HPDE6-E6E7 (cell line): ENCODE measurements at regions not wholly inside any gene's neighbourhood (a gene's known extent, or its start where the extent isn't known, plus 50 kb on each side); places are given as distances from the start of the nearest gene placed in this dataset.
"Not testable (repeated sequence)": the region's sequence is repeated elsewhere in the genome, so short reads cannot be mapped to it uniquely, and the experiment has no call there.

Experiments used
- DNase-seq: peaks from one replicate; pipeline ENCODE4 v3.0.0; 2011; ENCODE audit warnings: missing footprints; ENCODE audit errors: extremely low spot score

DNA sequence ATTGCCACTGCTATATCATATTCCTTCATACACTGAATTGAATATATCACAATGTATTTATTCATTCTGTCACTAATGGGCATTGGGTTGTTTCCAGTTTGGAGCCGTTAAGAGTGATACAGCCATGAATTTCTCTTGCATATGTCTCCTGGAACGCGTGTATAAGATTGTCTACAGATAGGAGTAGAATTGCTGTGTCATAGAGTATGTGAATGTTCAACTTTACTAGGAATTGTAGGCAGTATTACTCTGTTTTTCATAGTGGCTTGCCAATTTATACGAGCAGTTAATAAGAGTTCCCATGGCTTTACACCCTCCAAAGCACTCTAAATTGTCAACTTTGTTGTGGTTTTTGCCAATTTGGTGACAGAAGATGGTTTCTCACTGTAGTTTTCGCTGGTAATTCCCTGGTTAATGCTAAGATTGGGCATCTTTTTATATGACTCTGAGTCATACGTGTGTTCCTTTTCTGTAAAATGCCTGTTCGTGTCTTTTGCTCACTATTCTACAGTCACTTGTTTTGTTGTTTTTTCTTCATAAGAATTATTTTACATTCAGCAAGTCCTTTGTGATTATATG is 136.1 kb upstream of the LIPC start:
- DNase-seq: no peak

DNA sequence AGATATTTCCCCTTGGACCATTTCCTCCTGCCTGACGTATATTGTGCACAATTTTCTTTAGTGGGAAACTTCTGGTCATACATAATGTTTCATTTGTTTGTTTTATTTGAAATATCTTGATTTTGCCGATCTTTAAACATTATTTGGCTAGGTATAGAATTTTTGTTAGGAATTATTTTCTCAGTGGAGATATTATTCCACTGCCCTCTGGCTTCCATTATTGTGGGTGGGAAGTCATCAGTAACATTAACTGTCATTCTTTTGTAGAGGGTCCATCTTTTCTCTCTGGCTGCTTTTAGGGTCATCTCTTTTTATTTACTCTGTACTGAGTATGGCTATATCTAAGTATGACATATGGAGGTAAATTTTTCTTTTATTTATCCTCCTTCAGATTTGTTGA is 135.5 kb upstream of the LIPC start:
- DNase-seq: no peak

DNA sequence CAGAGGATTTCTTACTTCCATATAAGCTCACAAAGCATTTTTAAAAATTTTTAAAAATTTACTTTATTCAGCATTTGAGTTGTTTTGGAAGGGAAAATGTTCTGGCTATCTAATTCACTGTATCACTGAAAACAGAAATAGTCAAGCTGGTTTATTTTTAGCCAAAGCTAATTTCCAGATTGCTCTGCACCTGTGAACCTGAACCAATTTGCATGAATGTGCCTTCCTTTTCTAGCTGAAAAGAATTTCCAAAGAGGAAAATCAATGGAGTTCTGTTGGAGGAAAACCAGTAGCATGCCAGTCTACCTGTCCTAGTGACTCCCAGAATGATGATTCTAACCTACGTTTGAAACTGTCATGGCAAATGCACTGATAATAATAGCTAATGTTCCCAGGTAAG is 134.2 kb upstream of the LIPC start:
- DNase-seq: no peak

DNA sequence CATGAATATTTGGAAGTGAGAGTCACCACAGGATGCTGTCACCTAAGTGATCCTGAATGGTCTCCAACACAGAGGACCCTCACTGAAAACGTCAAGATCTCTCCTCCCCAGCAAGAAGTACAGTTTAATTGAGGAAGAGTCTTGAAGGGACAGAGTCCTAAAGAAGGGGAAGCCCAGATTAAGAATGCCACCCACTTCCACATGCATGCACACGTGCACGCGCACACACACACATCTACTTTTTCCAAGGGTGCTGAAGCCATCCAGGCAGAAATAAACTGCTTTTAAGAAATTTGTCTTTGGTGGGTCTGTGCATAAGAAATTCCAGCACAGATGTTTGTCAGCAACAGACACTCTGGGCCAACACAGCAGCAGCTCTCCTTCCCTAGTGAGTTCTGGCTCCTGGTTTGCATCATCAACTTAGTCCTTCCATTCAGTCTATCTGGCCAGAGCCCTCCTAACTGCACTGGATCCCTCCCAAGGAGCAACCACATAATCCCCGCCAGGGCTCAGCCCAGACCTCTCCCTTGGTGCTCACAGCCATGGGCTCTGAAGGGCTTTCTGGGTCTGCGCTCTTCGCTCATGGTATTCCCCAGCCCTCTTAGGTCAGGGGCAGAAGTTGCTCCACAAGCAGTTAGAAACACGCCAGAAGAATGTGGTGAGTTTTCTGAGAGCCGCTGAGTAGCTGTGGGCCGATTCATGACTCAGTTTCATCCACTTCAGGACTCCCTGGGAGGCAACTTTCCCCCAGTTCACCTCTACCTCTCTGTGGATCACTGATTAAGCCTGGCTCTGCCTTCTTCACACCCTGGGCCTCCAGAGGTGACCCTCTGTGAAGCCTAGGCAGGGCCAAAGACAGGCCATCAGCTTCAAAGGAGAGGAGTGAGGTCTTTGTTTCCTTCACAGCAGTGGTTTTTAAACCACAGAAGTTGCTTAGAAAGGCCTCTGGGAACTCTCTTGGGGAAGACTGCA is 132.6 kb upstream of the LIPC start:
- no peak for DNase-seq

DNA sequence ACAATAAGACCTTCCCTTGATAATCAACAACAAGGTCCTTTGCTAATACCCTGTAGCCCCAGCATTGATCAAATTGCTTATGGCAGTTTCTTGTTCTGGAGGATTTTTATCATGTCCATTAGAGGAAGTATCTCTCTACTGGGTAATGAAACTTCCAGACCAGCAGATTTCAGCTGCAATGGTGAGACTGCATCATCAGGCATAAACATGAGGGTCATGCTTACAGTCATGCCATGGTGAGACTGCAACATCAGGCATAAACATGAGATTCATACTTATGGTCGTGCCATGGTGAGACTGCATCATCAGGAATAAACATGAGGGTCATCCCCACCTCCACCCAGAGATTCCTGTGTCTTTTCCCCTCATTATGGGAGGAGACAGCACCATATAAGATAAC is 129.0 kb upstream of the LIPC start:
- DNase-seq: no peak

DNA sequence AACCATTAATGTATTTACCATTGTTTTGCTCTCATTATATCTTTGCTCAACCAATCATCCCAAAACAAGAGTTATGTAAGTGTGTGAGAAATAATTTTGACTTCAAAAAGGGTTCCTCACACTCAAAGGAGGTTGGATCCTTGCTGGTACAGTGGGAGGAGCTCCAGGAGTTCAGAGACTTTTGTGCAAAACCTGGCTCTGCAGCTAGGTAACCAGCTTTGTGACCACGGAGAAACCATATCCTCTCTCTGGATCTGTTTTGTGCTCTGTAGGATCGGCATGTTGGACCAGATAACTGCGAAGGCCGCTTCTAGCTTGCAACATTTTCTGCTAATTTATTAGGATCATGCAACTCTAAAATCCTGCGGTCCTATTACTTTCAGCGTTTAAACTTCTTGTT is 128.6 kb upstream of the LIPC start:
- no peak for DNase-seq

DNA sequence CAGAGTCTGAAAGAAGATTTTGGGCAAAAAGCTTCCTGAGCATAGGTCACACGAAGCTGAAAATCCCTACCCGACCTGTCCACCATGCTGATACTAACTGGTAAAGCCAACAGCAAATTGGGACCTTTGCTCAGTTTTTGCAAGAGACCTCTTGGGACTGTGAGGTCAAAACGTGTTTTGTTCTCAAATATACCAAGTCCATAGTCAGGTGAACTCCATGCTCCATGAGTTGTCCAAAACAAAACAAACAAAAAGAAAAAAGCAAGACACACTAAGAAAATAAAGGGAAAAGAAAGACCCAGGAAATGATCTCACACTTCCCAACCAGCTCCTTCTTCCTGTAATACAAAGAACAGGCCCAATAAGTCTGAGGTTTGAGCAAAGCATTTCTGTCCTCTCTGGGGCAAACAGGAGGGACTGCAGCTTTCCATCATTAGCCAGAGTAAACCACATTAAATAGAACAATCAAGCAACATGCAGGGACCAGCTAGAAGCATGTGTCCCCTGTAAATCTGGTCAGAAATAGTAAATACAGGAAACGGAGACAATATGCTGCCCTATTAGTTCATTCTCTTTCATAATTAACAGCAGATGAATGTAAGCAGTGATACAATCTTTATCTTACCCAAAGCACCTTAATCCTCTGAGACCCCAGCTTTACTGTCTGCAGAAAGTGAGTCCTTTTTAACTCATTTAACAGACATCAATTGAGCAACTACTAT is 125.0 kb upstream of the LIPC start:
- no peak for DNase-seq

DNA sequence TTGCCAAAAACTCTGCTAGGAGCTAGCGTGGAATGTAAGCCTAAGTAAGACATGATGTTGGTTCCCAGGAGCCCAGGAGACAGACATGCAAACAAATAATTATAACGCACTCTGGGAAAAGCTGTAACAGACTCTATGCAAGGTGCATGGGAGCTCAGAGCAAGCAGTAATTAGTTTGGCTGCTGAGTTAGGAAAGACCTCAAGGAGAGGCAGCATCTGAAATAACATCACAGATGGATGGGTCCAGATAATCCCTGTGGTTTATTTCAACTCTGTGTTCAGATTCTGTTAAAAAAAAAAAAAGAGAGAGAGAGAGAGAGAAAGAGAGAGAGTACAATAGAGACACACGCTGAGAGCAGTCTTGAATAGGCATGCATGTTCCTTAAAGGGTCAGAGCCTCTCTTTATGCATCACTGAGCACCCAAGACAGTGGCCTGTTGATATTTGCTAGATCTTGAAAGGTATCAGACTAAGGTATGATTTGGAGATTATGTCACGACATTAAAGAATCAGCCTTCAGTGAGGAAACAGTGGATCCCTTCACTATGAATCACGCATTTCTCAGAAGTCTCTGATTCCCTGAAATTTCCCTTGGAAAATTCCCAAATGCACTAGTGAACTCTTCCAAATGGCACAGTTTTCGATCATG is 124.4 kb upstream of the LIPC start:
- DNase-seq: no peak

DNA sequence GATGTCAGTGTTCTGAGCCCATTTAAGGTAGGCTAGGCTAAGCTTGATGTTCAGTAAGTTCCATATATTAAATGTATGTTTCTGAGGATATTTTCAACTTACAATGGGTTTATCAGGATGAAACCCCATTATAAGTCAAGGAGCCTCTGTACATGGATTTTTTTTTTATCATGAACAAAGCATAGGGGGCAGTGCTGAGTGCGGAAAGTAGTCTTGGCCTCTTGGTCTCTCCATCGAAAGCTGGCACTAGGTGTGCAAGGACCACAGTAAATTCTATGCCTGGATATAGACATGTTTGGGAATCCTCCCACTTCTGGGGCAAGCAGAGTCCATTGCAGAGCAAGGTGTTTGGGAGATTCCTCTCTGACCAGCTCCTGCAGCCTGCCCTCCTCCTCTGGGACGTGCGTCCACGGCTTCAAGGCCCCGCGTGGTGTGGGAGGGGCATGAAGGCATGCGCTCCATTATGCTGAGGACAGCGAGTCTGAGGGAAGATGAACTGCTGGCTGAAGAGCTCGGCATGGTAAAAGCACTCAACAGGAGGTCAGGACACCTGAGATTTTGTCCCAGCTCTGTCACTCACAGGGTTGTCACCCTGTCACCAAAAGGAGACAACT is 122.9 kb upstream of the LIPC start:
- DNase-seq: no peak

DNA sequence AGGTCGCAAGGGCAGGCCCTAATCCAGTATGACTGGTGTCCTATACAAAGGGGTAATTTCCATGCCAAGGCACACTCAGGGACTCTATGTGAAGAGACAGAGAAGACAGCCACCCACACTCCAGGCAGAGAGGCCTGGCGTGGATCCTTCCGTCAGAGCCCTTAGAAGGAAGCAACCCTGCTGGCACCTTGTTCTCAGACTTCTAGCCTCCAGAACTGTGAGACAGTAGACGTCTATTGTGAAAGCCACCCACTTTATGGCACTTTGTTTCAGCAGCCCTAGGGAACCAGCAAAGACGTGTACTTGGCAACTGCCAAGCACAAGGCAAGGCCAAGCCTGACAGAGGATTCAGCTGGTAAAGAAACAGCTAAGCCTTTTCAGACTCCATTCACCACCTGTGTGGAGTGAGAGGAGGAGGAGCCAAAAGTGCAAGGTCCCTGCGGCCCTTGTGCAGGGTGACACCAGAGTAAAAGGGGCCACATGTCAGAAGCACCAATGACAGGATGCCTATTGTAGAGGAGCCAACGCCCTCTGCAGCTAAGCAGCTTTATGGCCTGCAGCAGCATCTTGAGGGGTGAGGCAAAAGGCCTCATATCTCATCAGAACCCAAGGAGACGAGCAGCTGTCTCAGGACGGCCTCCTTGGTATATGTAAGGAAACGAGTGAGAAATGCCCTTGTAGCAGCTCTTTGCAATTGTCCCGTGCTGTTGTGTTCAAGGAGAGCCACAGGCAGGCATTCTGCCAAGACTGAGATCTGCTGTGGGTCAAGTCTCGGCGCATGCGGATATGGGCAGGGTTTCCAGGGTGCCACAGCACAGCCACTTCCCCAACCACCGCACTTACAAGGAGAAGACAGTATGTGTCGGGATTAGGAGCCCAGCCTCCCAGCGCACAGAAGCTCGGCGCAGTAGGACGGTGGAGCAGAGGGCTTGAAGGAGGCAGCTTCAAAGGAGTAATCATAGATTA is 121.5 kb upstream of the LIPC start:
- no peak for DNase-seq

DNA sequence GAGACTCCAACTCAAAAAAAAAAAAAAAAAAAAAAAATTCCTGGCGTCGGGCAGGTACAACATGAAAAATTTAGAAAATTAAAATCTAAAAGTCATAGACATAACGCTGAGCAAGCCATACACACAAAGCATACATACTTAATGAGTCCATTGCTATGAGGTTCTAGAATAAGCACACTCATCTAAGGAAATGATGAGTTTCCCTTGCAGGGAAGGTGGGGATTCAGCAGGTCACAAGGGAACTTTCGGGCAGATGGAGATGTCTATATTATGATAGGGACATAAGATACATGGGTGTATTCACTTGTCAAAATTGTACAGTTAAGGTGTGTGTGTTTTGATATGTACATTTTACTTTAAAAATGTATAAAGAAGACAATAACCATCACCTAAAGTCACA is 120.2 kb upstream of the LIPC start:
- no peak for DNase-seq

DNA sequence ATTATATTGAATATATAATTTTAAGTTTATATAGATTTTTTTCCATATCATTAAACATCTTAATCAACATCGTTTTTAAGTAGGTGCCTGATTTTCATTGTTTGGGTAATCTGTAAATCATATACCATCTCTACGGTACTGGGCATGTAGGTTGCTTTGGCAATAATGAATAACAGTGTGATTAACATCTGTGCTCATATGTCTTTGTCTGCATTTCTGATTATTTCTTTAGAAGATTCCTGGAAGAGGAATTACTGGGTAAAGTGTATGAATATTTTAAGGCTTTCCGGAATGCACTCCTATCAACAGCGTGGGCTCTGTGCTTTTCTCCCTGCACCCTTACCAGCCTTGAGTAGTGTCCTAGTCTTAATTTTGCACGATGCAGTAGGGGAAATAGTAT is 119.8 kb upstream of the LIPC start:
- DNase-seq: no peak

DNA sequence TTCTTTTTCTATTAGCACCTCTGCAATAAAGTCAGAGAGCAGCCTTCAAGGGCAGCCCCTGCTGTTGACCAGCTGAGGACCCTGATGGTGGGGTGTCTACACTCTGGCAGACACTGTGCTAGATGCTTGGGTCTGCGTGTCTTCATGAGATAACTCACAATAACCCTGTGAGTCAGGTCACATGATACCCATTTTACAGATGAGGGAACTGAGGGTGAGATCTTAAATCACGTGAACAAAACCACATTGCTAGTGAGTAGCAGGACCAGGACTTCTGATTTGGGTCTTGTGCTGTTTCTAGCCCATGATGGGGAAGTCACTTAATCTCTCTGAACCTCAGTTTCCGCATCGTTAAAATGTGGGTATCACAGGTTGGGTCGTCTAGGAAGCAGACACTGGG is 118.5 kb upstream of the LIPC start:
- no peak for DNase-seq

DNA sequence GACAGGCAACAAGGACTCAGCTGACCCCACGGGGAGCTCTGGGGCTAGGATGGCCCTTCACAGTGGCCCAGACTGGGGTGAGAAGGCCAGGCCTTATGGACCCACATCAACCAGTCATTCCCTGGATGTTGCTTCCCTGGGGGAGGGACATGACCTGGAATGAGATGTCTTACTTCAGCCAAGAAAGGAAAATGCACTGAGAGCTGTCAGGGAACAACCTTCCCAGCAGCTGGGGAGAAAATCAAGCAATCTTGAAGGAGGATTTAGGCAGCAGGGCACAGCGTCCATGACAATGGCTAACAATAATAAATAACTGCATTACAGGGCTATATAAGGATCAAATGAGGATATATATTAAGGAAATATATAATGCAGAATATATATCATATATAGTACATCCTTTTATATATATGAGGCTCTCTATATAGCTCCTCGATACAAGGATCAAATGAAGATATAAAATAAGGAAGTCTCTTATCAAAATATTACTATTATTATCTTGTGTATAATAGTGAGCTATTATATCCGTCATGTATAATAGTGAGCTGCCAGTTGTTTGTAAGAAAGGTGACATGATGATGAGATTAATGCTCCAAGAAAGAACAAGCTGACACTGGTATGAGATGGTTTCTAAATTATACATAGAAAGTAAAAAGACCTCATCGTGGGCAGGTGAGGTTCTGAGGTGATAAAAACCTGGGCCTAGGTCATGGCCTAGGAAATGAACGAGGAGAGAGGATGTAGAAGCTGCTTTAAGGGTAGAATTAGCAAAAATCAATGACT is 117.8 kb upstream of the LIPC start:
- no peak for DNase-seq

DNA sequence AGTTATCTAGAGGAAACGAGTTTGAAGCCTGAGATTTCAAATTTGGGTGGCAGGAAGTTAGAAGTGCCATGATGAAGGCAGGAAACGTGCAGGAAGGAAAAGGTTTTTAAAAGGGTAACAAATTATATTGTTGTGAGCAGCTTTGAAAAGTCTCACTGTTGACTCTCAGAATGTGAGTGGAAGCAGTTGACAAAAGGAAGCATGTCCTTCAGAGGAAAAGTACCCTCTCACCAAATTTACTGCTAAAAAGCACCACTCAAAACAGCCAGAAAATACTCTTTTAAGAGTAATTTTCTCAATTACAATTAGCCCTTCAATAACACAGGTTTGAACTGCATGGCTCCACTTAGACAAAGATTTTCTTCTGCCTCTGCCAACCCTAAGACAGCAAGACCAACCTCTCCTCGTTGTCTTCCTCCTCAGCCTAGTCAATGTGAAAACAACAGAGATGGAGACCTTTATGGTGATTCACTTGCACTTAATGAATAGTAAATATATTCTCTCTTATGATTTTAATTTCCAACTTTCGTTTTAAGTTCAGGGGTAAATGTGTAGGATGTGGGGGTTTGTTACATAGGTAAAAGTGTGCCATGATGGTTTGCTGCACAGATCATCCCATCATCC is 117.1 kb upstream of the LIPC start:
- DNase-seq: no peak

DNA sequence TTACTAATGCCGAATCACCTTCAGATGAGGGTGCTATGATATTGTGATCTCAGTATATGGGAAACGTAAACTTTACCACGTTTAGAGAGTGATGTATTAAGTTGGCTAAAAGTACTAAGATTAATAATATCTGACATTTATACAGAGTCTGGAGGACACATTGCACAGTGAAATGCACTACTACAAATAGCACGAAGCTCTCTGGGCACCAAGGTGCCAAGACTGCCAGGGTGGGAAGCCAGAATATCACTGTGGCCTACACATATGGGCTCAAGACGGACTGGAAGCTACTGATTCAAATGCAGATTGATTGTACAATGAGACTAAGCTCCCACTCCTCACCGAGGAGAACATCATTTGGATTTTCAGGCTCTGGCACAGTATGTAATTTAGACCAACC is 113.3 kb upstream of the LIPC start:
- DNase-seq: no peak

DNA sequence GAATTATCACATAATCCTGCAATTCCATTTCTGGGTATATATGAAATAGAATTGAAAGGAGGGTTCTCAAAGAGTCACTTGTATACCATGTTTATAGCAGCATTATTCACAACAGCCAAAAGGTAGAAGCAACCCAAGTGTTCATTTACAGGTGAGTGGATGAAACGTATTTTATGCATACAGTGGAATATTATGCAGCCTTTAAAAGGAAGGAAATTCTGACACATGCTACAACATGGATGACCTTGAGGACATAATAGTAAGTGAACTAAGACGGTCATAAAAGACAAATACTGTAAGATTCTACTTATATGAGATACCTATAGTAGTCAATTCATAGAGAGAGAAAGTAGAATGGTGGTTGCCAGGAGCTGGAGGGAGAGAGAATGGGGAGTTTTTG is 110.8 kb upstream of the LIPC start:
- no peak for DNase-seq

DNA sequence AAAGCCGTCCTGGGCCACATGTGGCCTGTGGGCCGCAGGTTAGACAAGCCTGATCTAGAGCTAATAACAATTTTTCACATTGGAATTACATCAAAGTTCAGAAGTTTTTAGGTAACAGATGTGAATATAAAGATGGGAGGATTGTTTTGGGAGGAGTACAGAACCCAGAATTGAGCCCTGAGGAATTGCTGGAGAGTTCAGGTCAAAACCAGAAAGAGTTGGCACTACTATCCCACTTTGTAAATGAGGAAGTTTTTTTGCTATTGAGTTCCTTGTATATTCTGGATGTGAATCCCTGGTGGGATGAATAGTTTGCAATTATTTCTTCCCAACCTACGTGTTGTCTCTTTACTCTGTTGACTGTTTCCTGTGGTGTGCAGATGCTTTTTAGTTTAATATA is 109.5 kb upstream of the LIPC start:
- no peak for DNase-seq

DNA sequence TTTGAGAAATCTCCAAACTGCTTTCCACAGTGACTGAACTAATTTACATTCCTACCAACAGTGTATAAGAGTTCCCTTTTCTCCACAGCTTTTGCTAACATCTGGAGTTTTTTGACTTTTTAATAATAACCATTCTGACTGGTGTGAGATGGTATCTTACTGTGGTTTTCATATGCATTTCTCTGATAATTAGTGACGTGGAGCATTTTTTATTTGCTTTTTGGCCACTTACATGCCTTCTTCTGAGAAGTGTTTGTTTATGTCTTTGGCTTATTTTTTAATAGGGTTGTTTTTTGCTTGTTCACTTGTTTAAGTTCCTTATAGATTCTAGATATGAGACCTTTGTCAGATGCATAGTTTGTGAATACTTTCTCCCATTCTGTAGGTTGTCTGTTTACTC is 108.5 kb upstream of the LIPC start:
- DNase-seq: not testable (repeated sequence)
